ENCODE measurements at regions not wholly inside any gene's neighbourhood (a gene's known extent, or its start where the extent isn't known, plus 50 kb on each side); places are given as distances from the start of the nearest gene placed in this dataset.
"Not testable (repeated sequence)": the region's sequence is repeated elsewhere in the genome, so short reads cannot be mapped to it uniquely, and the experiment has no call there.

DNA sequence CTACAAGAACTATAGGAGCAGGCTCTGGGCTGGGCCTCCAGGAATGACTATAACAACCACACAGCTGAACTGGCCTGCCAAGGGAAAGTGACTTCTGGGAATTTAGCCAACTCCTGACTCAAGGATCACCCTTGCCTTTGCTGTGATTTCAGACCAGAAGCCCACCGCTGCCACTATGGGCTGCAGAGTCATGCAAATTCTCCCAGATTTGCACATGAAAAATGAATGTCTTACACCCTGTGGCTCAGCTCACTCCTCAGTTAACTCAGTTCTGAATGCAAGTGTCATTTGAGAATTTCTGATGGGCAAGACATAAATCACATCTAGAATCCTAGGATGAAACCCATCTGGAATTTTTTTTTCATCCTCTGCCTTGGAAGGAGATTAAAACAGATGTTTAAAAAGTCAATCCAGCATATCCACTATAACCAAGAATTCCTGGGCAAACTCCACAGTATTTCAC is 186.5 kb upstream of the BET1 start:
- no peak for DNase-seq (ENCODE audit: extremely low spot score)
- ChIA-PET POLR2A (no interaction called here), CTCF (no interaction called here)
- no peak for TF ChIP-seq L3MBTL2 (conservative IDR thresholded peaks at IDR 0.05)
- TF ChIP-seq CTBP1 (IDR thresholded peaks at IDR 0.05; ENCODE audit: borderline replicate concordance), result no peak
- TF ChIP-seq SP1 (IDR thresholded peaks at IDR 0.05), result no peak
- no peak for TF ChIP-seq HDGF (IDR thresholded peaks at IDR 0.05; ENCODE audit: borderline replicate concordance)

DNA sequence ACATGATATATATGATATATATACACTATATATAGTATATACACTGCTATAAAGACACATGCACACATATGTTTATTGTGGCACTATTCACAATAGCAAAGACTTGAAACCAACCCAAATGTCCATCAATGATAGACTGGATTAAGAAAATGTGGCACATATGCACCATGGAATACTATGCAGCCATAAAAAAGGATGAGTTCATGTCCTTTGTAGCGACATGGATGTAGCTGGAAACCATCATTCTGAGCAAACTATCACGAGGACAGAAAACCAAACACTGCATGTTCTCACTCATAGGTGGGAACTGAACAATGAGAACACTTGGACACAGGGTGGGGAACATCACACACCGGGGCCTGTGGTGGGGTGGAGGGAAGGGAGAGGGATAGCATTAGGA is 190.3 kb upstream of the BET1 start:
- CTCF ChIA-PET; DNase-seq (ENCODE audit: extremely low spot score); POLR2A ChIA-PET: not testable (repeated sequence)

DNA sequence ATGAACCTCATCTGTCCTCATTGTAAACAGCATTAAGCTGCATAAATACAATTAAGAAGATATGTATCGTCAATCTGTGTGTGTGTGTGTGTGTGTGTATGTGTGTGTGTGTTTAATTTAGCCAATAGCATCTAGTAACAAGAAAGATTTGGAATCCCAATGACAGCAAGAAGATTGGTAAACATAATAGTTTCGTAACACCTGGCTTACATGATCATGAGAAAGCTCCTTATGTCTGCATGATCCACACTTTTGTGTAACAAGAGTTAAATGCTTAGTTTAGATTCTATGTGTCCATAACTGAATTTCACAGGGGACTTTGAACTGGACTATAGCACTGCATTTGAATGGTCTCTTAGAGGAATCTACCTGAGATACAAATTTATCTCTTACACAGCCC is 191.0 kb upstream of the BET1 start:
- DNase-seq (ENCODE audit: extremely low spot score), result no peak
- POLR2A ChIA-PET, result no interaction called here
- no peak for TF ChIP-seq BHLHE40 (IDR thresholded peaks at IDR 0.05; ENCODE audit: borderline replicate concordance)
- TF ChIP-seq ZNF384 (IDR thresholded peaks at IDR 0.05), result no peak
- TF ChIP-seq FOXK2 (IDR thresholded peaks at IDR 0.05), result no peak
- TF ChIP-seq, protein P1, sequence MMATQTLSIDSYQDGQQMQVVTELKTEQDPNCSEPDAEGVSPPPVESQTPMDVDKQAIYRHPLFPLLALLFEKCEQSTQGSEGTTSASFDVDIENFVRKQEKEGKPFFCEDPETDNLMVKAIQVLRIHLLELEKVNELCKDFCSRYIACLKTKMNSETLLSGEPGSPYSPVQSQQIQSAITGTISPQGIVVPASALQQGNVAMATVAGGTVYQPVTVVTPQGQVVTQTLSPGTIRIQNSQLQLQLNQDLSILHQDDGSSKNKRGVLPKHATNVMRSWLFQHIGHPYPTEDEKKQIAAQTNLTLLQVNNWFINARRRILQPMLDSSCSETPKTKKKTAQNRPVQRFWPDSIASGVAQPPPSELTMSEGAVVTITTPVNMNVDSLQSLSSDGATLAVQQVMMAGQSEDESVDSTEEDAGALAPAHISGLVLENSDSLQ (IDR thresholded peaks at IDR 0.05), result no peak
- no peak for TF ChIP-seq L3MBTL2 (conservative IDR thresholded peaks at IDR 0.05)
- TF ChIP-seq FOXA1 (IDR thresholded peaks at IDR 0.05), result no peak
- TF ChIP-seq LEF1 (IDR thresholded peaks at IDR 0.05; ENCODE audit: borderline replicate concordance), result no peak
- TF ChIP-seq NFRKB (IDR thresholded peaks at IDR 0.05), result no peak
- TF ChIP-seq SP1 (IDR thresholded peaks at IDR 0.05), result no peak
- no peak for TF ChIP-seq SUZ12 (IDR thresholded peaks at IDR 0.05)
- no peak for TF ChIP-seq HDGF (IDR thresholded peaks at IDR 0.05; ENCODE audit: borderline replicate concordance)
- TF ChIP-seq TARDBP (IDR thresholded peaks at IDR 0.05), result no peak
- TF ChIP-seq ARNT (IDR thresholded peaks at IDR 0.05), result no peak
- CTCF ChIA-PET, result no interaction called here

DNA sequence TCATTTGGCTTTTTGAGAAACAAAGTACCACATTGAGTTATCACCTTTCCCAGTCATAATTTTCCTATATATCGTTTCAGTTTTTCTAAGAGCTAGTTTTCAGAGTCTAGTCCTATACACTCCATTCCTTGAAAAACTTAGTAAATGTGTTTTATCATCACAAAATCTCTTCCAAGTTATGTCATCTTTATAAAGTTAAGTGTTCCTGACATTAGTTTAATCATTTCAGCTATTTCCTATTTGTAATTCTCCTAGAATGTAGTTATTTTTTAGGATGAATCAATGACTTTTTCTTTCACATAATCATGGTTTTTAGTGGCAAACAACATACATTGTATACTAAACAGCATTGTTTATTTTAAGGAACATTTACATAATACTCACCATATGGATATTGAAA is 191.7 kb upstream of the BET1 start:
- ChIA-PET CTCF (no interaction called here), POLR2A (no interaction called here)
- TF ChIP-seq HDGF (IDR thresholded peaks at IDR 0.05; ENCODE audit: borderline replicate concordance) (no peak), ARNT (IDR thresholded peaks at IDR 0.05) (no peak), FOXK2 (IDR thresholded peaks at IDR 0.05) (no peak), LEF1 (IDR thresholded peaks at IDR 0.05; ENCODE audit: borderline replicate concordance) (no peak), SUZ12 (IDR thresholded peaks at IDR 0.05) (no peak), ZNF384 (IDR thresholded peaks at IDR 0.05) (no peak), ELF4 (IDR thresholded peaks at IDR 0.05) (no peak), L3MBTL2 (conservative IDR thresholded peaks at IDR 0.05) (no peak), SP1 (IDR thresholded peaks at IDR 0.05) (no peak), BHLHE40 (IDR thresholded peaks at IDR 0.05; ENCODE audit: borderline replicate concordance) (no peak), TARDBP (IDR thresholded peaks at IDR 0.05) (no peak), FOXA1 (IDR thresholded peaks at IDR 0.05) (no peak), FOXM1 (IDR thresholded peaks at IDR 0.05; ENCODE audit: borderline replicate concordance) (no peak), CTBP1 (IDR thresholded peaks at IDR 0.05; ENCODE audit: borderline replicate concordance) (no peak), NFRKB (IDR thresholded peaks at IDR 0.05) (no peak)
- DNase-seq (ENCODE audit: extremely low spot score), result no peak

GRCh38 chr7:94205529-94205928 is 189.2 kb upstream of the COL1A2 start:
- TF ChIP-seq FOXK2 (IDR thresholded peaks at IDR 0.05), result no peak
- TF ChIP-seq ELF4 (IDR thresholded peaks at IDR 0.05), result no peak
- TF ChIP-seq CTBP1 (IDR thresholded peaks at IDR 0.05; ENCODE audit: borderline replicate concordance), result no peak
- TF ChIP-seq SUZ12 (IDR thresholded peaks at IDR 0.05), result no peak
- no peak for TF ChIP-seq TARDBP (IDR thresholded peaks at IDR 0.05)
- POLR2A ChIA-PET, result no interaction called here
- DNase-seq (ENCODE audit: extremely low spot score), result no peak
- CTCF ChIA-PET, result no interaction called here

GRCh38 chr7:94206295-94206694 is 188.4 kb upstream of the COL1A2 start:
- ChIA-PET POLR2A (no interaction called here), CTCF (no interaction called here)
- DNase-seq (ENCODE audit: extremely low spot score), result no peak
- TF ChIP-seq HDGF (IDR thresholded peaks at IDR 0.05; ENCODE audit: borderline replicate concordance), result no peak
- TF ChIP-seq SP1 (IDR thresholded peaks at IDR 0.05), result no peak
- no peak for TF ChIP-seq ARNT (IDR thresholded peaks at IDR 0.05)

DNA sequence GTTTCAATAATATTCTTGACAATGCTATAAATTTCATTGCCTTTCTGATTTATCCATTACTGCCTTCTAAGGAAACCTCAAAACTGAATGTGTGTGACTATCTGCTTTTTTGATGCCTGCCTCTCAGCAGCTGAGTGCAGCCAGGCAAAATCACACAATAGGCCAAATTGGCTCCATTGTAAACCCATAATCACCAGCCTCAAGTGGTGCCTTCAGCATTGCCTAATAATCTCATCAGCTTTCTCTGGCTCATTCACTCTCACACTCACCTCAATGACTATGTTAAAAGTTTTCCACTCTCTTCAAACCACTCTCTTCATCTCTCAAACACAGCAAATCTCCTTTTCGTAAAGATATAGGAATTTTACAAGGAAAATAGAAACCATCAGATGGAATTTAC is 182.5 kb upstream of the COL1A2 start:
- ChIA-PET CTCF (no interaction called here), POLR2A (no interaction called here)
- TF ChIP-seq ZNF384 (IDR thresholded peaks at IDR 0.05), result no peak
- TF ChIP-seq L3MBTL2 (conservative IDR thresholded peaks at IDR 0.05), result no peak
- no peak for TF ChIP-seq FOXK2 (IDR thresholded peaks at IDR 0.05)
- no peak for TF ChIP-seq ARNT (IDR thresholded peaks at IDR 0.05)
- no peak for TF ChIP-seq SP1 (IDR thresholded peaks at IDR 0.05)
- no peak for TF ChIP-seq SUZ12 (IDR thresholded peaks at IDR 0.05)
- DNase-seq (ENCODE audit: extremely low spot score), result no peak

DNA sequence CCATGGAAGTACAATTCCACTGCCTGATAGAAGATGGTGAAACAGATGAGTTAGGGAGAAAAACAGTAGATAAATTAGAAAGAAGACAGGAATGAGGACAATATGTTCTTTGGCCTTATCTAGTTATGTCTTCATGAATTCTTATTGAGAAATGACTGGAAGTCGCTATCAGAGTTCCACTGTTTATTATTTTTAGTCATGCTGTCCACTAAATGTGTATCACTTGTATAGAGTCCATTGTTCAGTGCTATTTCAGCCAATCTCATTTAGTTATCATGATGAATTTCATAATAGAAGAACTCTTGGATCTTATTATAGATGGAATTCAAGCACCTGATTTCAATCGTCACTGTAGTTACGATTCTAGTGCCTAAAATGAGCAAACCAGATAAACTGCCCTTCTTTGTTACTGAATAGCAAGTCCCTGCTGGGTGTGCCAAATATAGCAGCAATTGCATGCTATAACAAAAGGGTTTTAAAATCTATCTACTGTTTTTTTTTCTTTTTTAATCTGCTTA is 177.7 kb upstream of the COL1A2 start:
- POLR2A ChIA-PET, result no interaction called here
- no peak for DNase-seq (ENCODE audit: extremely low spot score)
- CTCF ChIA-PET, result interaction anchor here (0.6 kb wide), 1 partner anchor 888 kb away, joined by 3 read pairs; no protein-coding TSS in a partner anchor
- TF ChIP-seq CTBP1 (IDR thresholded peaks at IDR 0.05; ENCODE audit: borderline replicate concordance) (no peak), L3MBTL2 (conservative IDR thresholded peaks at IDR 0.05) (no peak), LEF1 (IDR thresholded peaks at IDR 0.05; ENCODE audit: borderline replicate concordance) (no peak), ZNF384 (IDR thresholded peaks at IDR 0.05) (no peak), HDGF (IDR thresholded peaks at IDR 0.05; ENCODE audit: borderline replicate concordance) (no peak), FOXK2 (IDR thresholded peaks at IDR 0.05) (no peak), ARNT (IDR thresholded peaks at IDR 0.05) (no peak), FOXA1 (IDR thresholded peaks at IDR 0.05) (no peak), ELF4 (IDR thresholded peaks at IDR 0.05) (no peak), BHLHE40 (IDR thresholded peaks at IDR 0.05; ENCODE audit: borderline replicate concordance) (no peak), NFRKB (IDR thresholded peaks at IDR 0.05) (no peak), SP1 (IDR thresholded peaks at IDR 0.05) (no peak), SUZ12 (IDR thresholded peaks at IDR 0.05) (no peak), FOXM1 (IDR thresholded peaks at IDR 0.05; ENCODE audit: borderline replicate concordance) (no peak), TARDBP (IDR thresholded peaks at IDR 0.05) (no peak)
- TF ChIP-seq, protein P1 (IDR thresholded peaks at IDR 0.05), result no peak
